ENCODE measurements at regions not wholly inside any gene's neighbourhood (a gene's known extent, or its start where the extent isn't known, plus 50 kb on each side); places are given as distances from the start of the nearest gene placed in this dataset.
A peak's percentile ranks its signal among the peaks of the same experiment; 100 is the strongest.
"Not testable (repeated sequence)": the region's sequence is repeated elsewhere in the genome, so short reads cannot be mapped to it uniquely, and the experiment has no call there.

- DNase-seq (ENCODE audit: low spot score in 2 of 2) (no peak), ATAC-seq (no peak)
- Mint-ChIP-seq H3K36me3 (no peaks in the 10 kb centered on the region), H3K27ac (no peak overlapping the region), H3K9me3 (peaks cover 0 to 5% of the 10 kb centered on the region in 2 donors)
These were observed 194.6 kb upstream of the TMEM72 start for GRCh38 chr10:44716470-44717015.

GRCh38 chr10:44723082-44723481 is 188.1 kb upstream of the TMEM72 start:
- Mint-ChIP-seq H3K27ac (no peak overlapping the region), H3K36me3 (no peaks in the 10 kb centered on the region), H3K9me3 (peaks cover 0 to 14% of the 10 kb centered on the region in 2 donors)
- ATAC-seq (no peak), DNase-seq (ENCODE audit: low spot score in 2 of 2) (no peak)

- no peak for DNase-seq (ENCODE audit: low spot score in 2 of 2)
- no peak overlapping the region for H3K27ac Mint-ChIP-seq
- H3K9me3 Mint-ChIP-seq = peaks cover 0 to 10% of the 10 kb centered on the region in 2 donors
- ATAC-seq = no peak
- H3K36me3 Mint-ChIP-seq = no peaks in the 10 kb centered on the region
These were observed 187.4 kb upstream of the TMEM72 start for GRCh38 chr10:44723619-44724325.

GRCh38 chr10:44724415-44725174 is 186.5 kb upstream of the TMEM72 start:
- ATAC-seq = no peak

GRCh38 chr10:44725404-44725803 is 185.7 kb upstream of the TMEM72 start:
- H3K9me3 Mint-ChIP-seq = peaks cover 0 to 12% of the 10 kb centered on the region in 2 donors
- no peaks in the 10 kb centered on the region for H3K36me3 Mint-ChIP-seq
- DNase-seq (ENCODE audit: low spot score in 2 of 2) (no peak), ATAC-seq (no peak)
- H3K27ac Mint-ChIP-seq = no peak overlapping the region

More at GRCh38 chr10:44724415-44725174, 186.5 kb upstream of the TMEM72 start:
- H3K9me3 Mint-ChIP-seq = peaks cover 0 to 10% of the 10 kb centered on the region in 2 donors
- no peak overlapping the region for H3K27ac Mint-ChIP-seq
- no peaks in the 10 kb centered on the region for H3K36me3 Mint-ChIP-seq
- DNase-seq (ENCODE audit: low spot score in 2 of 2) = no peak

GRCh38 chr10:44731283-44731682 is 179.9 kb upstream of the TMEM72 start:
- ATAC-seq (no peak), DNase-seq (ENCODE audit: low spot score in 2 of 2) (no peak)
- H3K27ac Mint-ChIP-seq = no peak overlapping the region
- H3K36me3 Mint-ChIP-seq = peaks cover 0 to 5% of the 10 kb centered on the region in 2 donors
- H3K9me3 Mint-ChIP-seq = peaks cover 0 to 8% of the 10 kb centered on the region in 2 donors

GRCh38 chr10:44733501-44734488 is 177.3 kb upstream of the TMEM72 start:
- Mint-ChIP-seq H3K36me3 (peaks cover 0 to 5% of the 10 kb centered on the region in 2 donors), H3K9me3 (peaks cover 0 to 4% of the 10 kb centered on the region in 2 donors), H3K27ac (no peak overlapping the region)
- no peak for DNase-seq (ENCODE audit: low spot score in 2 of 2)
- no peak for ATAC-seq

- Mint-ChIP-seq H3K9me3 (no peaks in the 10 kb centered on the region), H3K36me3 (no peaks in the 10 kb centered on the region), H3K27ac (no peak overlapping the region)
- DNase-seq (ENCODE audit: low spot score in 2 of 2) (no peak), ATAC-seq (no peak)
These were observed 168.9 kb upstream of the TMEM72 start for GRCh38 chr10:44742248-44742647.

GRCh38 chr10:44743535-44743934 is 167.6 kb upstream of the TMEM72 start:
- Mint-ChIP-seq H3K27ac (no peak overlapping the region), H3K9me3 (no peaks in the 10 kb centered on the region), H3K36me3 (no peaks in the 10 kb centered on the region)
- no peak for ATAC-seq
- no peak for DNase-seq (ENCODE audit: low spot score in 2 of 2)

- ATAC-seq = no peak
These were observed 165.2 kb upstream of the TMEM72 start for GRCh38 chr10:44745920-44746319.

GRCh38 chr10:44747593-44748172 is 163.5 kb upstream of the TMEM72 start:
- no peak for ATAC-seq
- Mint-ChIP-seq H3K36me3 (no peaks in the 10 kb centered on the region), H3K9me3 (no peaks in the 10 kb centered on the region), H3K27ac (no peak overlapping the region)
- DNase-seq (ENCODE audit: low spot score in 2 of 2) = no peak

More at GRCh38 chr10:44745920-44746319, 165.2 kb upstream of the TMEM72 start:
- Mint-ChIP-seq H3K27ac (no peak overlapping the region), H3K9me3 (no peaks in the 10 kb centered on the region), H3K36me3 (no peaks in the 10 kb centered on the region)
- no peak for DNase-seq (ENCODE audit: low spot score in 2 of 2)

- Mint-ChIP-seq H3K9me3 (no peaks in the 10 kb centered on the region), H3K27ac (peak overlapping the region in 1 of 2 donors; percentile 68), H3K36me3 (no peaks in the 10 kb centered on the region)
- ATAC-seq (no peak), DNase-seq (ENCODE audit: low spot score in 2 of 2) (no peak)
These were observed 162.0 kb upstream of the TMEM72 start for GRCh38 chr10:44749151-44749550.

GRCh38 chr10:44752451-44753441 is 158.4 kb upstream of the TMEM72 start:
- no peak for DNase-seq (ENCODE audit: low spot score in 2 of 2)
- no peak overlapping the region for H3K27ac Mint-ChIP-seq
- no peaks in the 10 kb centered on the region for H3K36me3 Mint-ChIP-seq
- H3K9me3 Mint-ChIP-seq = no peaks in the 10 kb centered on the region
- ATAC-seq = no peak

GRCh38 chr10:44754355-44754754 is 156.8 kb upstream of the TMEM72 start:
- H3K36me3 Mint-ChIP-seq; H3K9me3 Mint-ChIP-seq; H3K27ac Mint-ChIP-seq; ATAC-seq; DNase-seq (ENCODE audit: low spot score in 2 of 2): not testable (repeated sequence)

GRCh38 chr10:44755481-44755880 is 155.7 kb upstream of the TMEM72 start:
- Mint-ChIP-seq H3K36me3 (no peaks in the 10 kb centered on the region), H3K27ac (no peak overlapping the region), H3K9me3 (no peaks in the 10 kb centered on the region)
- ATAC-seq = no peak
- DNase-seq (ENCODE audit: low spot score in 2 of 2) = no peak

Data from activated naive CD4-positive, alpha-beta T cell treated with anti-CD3 and anti-CD28 coated beads, Interleukin-2, amount 50 U/mL, for 72 hours (primary cell).